ENCODE measurements at regions not wholly inside any gene's neighbourhood (a gene's known extent, or its start where the extent isn't known, plus 50 kb on each side); places are given as distances from the start of the nearest gene placed in this dataset.

DNA sequence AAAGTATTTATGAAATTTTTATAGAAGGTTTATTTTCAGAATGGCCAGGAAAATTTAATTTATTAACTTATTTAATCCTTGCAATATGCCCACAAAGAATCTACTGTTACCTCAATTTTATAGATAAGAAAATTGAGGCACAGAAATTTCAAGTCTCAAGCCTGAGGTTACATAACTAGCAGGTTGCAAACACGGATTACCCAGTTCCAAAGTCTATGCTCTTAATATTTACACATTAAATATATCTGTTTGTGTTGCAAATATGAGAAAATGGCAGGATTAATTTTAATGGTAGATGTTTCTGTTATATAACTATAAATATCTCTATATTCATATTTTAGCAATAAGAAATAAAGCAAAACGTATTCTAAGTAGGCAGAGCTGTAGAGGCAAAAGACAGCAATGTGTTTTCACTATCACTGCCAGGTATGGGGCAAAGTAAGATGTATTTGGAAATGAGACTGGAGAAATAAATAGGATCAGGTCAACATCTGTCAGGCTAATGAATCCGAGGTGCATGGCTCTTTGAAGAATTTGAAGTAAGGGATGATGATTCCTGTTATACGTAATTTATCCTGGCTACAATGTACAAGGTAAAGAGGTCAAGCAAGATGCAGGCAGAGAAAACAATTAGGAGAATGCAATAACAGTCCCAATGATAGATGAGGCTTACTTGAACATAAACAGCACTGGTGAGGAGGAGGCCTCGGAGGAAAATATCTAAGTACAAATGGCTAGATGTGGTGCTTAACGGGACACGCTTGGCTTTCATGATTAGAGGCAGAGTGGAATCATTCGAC is 354.1 kb upstream of the VSTM2A start:
- TF ChIP-seq, protein P1, sequence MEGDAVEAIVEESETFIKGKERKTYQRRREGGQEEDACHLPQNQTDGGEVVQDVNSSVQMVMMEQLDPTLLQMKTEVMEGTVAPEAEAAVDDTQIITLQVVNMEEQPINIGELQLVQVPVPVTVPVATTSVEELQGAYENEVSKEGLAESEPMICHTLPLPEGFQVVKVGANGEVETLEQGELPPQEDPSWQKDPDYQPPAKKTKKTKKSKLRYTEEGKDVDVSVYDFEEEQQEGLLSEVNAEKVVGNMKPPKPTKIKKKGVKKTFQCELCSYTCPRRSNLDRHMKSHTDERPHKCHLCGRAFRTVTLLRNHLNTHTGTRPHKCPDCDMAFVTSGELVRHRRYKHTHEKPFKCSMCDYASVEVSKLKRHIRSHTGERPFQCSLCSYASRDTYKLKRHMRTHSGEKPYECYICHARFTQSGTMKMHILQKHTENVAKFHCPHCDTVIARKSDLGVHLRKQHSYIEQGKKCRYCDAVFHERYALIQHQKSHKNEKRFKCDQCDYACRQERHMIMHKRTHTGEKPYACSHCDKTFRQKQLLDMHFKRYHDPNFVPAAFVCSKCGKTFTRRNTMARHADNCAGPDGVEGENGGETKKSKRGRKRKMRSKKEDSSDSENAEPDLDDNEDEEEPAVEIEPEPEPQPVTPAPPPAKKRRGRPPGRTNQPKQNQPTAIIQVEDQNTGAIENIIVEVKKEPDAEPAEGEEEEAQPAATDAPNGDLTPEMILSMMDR (IDR thresholded peaks at IDR 0.05): no peak
- TF ChIP-seq POLR2A (IDR thresholded peaks at IDR 0.05): no peak
